Tibial artery (tissue), 4 donors: ENCODE measurements at regions not wholly inside any gene's neighbourhood (a gene's known extent, or its start where the extent isn't known, plus 50 kb on each side); places are given as distances from the start of the nearest gene placed in this dataset.

Source experiments
- DNase-seq, 2 donors: peaks; one replicate each; pipeline ENCODE4 v3.0.0-alpha.2; 2019
- H3K27ac ChIP-seq, 2 donors: fragments of 200-600 bp; sonication (generic) in 1 of 2; 1 replicate in 1 of 2; 2 replicates in 1 of 2; pipeline ENCODE4 v1.5.1; 2018 to 2019; ENCODE audit warnings: mild to moderate bottlenecking in 1 of 2
- H3K27me3 ChIP-seq, 2 donors: fragments of 200-600 bp; sonication (generic) in 1 of 2; one replicate each; pipeline versions ENCODE4 v1.5.1 to v1.6.0; 2016 to 2019
- H3K36me3 ChIP-seq, 3 donors: fragments of 200-600 bp; sonication (generic) in 2 of 3; one replicate each; pipeline ENCODE4 v1.5.1; 2016 to 2019; ENCODE audit warnings: mild to moderate bottlenecking in 2 of 3
- H3K4me1 ChIP-seq, 4 donors: fragments of 200-600 bp; sonication (generic) in 2 of 4; 1 replicate in 3 of 4; 2 replicates in 1 of 4; pipeline ENCODE4 v1.5.1; 2016 to 2019
- H3K4me3 ChIP-seq, 2 donors: fragments of 200-600 bp; sonication (generic) in 1 of 2; 1 replicate in 1 of 2; 2 replicates in 1 of 2; pipeline ENCODE4 v1.5.1; 2018 to 2019; ENCODE audit warnings: mild to moderate bottlenecking in 2 of 2
- H3K9me3 ChIP-seq, 3 donors: fragments of 200-600 bp; sonication (generic) in 1 of 3; one replicate each; pipeline ENCODE4 v1.5.1; 2016 to 2019
- CTCF ChIP-seq, 2 experiments: fragments of 200-600 bp in 1 of 2; fragments of 450-650 bp in 1 of 2; IDR thresholded peaks; one replicate each; pipeline ENCODE4 v1.5.1; 2017 to 2019; ENCODE audit warnings: antibody characterized with exemption in 2 of 2, mild to moderate bottlenecking in 1 of 2, moderate library complexity in 1 of 2
- intact Hi-C: fragments of 100-400 bp; cut with DNase I; formaldehyde crosslinking; loops from one replicate; pipeline ENCODE4 v1.15.0; 2023; ENCODE audit warnings: low total_unique reads

GRCh38 chr4:156501962-156502361, 469.6 kb downstream of the PDGFC start:
- peaks cover 0 to 3% (median 0%) of the 10 kb centered on the region in 4 donors for H3K4me1 ChIP-seq
- H3K27me3 ChIP-seq = no peaks in the 10 kb centered on the region
- intact Hi-C loops = no loop called here
- H3K4me3 ChIP-seq = no peak overlapping the region
- no peak overlapping the region for H3K27ac ChIP-seq
- no peaks in the 10 kb centered on the region for H3K9me3 ChIP-seq
- TF ChIP-seq CTCF (IDR thresholded peaks at IDR 0.05) = no peak
- no peak for DNase-seq
- no peaks in the 10 kb centered on the region for H3K36me3 ChIP-seq

GRCh38 chr4:156499684-156500083, 471.9 kb downstream of the PDGFC start:
- Histone ChIP-seq H3K27me3 (no peaks in the 10 kb centered on the region), H3K4me3 (no peak overlapping the region), H3K36me3 (no peaks in the 10 kb centered on the region), H3K27ac (no peak overlapping the region), H3K4me1 (peaks cover 0 to 24% (median 7%) of the 10 kb centered on the region in 4 donors), H3K9me3 (no peaks in the 10 kb centered on the region)
- no peak for TF ChIP-seq CTCF (IDR thresholded peaks at IDR 0.05)
- DNase-seq = no peak
- intact Hi-C loops = no loop called here

GRCh38 chr4:156497486-156497885, 474.1 kb downstream of the PDGFC start:
- H3K9me3 ChIP-seq = no peaks in the 10 kb centered on the region
- no peak overlapping the region for H3K4me3 ChIP-seq
- no peak overlapping the region for H3K27ac ChIP-seq
- no peak for DNase-seq
- TF ChIP-seq CTCF (IDR thresholded peaks at IDR 0.05) = no peak
- H3K4me1 ChIP-seq = peaks cover 0 to 24% (median 7%) of the 10 kb centered on the region in 4 donors
- intact Hi-C loops = no loop called here
- no peaks in the 10 kb centered on the region for H3K36me3 ChIP-seq
- H3K27me3 ChIP-seq = no peaks in the 10 kb centered on the region

GRCh38 chr4:156496797-156497196, 474.8 kb downstream of the PDGFC start:
- no peak for TF ChIP-seq CTCF (IDR thresholded peaks at IDR 0.05)
- Histone ChIP-seq H3K9me3 (no peaks in the 10 kb centered on the region), H3K27ac (no peak overlapping the region), H3K4me3 (no peak overlapping the region), H3K27me3 (no peaks in the 10 kb centered on the region), H3K36me3 (no peaks in the 10 kb centered on the region), H3K4me1 (peaks cover 0 to 24% (median 7%) of the 10 kb centered on the region in 4 donors)
- intact Hi-C loops = no loop called here
- DNase-seq = no peak

- Histone ChIP-seq H3K27ac (no peak overlapping the region), H3K4me3 (no peak overlapping the region), H3K4me1 (peaks cover 0 to 24% (median 7%) of the 10 kb centered on the region in 4 donors), H3K9me3 (no peaks in the 10 kb centered on the region), H3K27me3 (no peaks in the 10 kb centered on the region), H3K36me3 (no peaks in the 10 kb centered on the region)
- DNase-seq = no peak
- no peak for TF ChIP-seq CTCF (IDR thresholded peaks at IDR 0.05)
- intact Hi-C loops = no loop called here
Observed at GRCh38 chr4:156495836-156496235, 475.8 kb downstream of the PDGFC start.

GRCh38 chr4:156495091-156495490, 476.5 kb downstream of the PDGFC start:
- DNase-seq = no peak
- H3K27me3 ChIP-seq = no peaks in the 10 kb centered on the region
- H3K36me3 ChIP-seq = no peaks in the 10 kb centered on the region
- H3K27ac ChIP-seq = no peak overlapping the region
- intact Hi-C loops = no loop called here
- H3K4me3 ChIP-seq = no peak overlapping the region
- H3K4me1 ChIP-seq = peaks cover 0 to 24% (median 7%) of the 10 kb centered on the region in 4 donors
- no peaks in the 10 kb centered on the region for H3K9me3 ChIP-seq
- TF ChIP-seq CTCF (IDR thresholded peaks at IDR 0.05) = no peak
